K562 (cell line): ENCODE measurements at regions not wholly inside any gene's neighbourhood (a gene's known extent, or its start where the extent isn't known, plus 50 kb on each side); places are given as distances from the start of the nearest gene placed in this dataset.

Source experiments
- ATAC-seq: fragments of 200-7000 bp; cut with Tn5 transposase; 3 replicates; pipeline ENCODE4 v1.9.1; 2020; ENCODE audit warnings: moderate library complexity
- BruUV-seq: library from RNA; stranded (reverse); fragments of 400-500 nt; replicated peaks from 2 replicates; lab custom pipeline; 2021; lab: Mats Ljungman, UMichigan
- CTCF ChIA-PET: fragments of 300-600 bp; formaldehyde crosslinking; extraction: SDS; loops from one replicate; lab custom pipeline; 2021; ENCODE audit warnings: low intra/inter-chr PET ratio; lab: Yijun Ruan, JAX
- POLR2A ChIA-PET: fragments of 300-600, 350-650 bp; sonication (Branson Sonifier 250); formaldehyde crosslinking; extraction: SDS; loops from one replicate; lab custom pipeline; 2021; ENCODE audit warnings: antibody characterized with exemption, inconsistent platforms; lab: Yijun Ruan, JAX
- DNase-seq, 4 experiments: peaks; one replicate each; pipeline versions ENCODE4 v3.0.0 to v3.0.0-alpha.2; 2011 to 2018; ENCODE audit warnings: low spot score in 3 of 4, mixed read lengths in 3 of 4; ENCODE audit errors: extremely low read depth in 1 of 4
- FAIRE-seq: peaks from 2 replicates; lab custom pipeline; 2011; peaks lifted over from hg19 to GRCh38; lab: Jason Lieb, UNC
- H2AFZ ChIP-seq: 2 replicates; pipeline ENCODE4 v1.6.0; 2011; ENCODE audit warnings: low read depth, low read length, control low read depth, inconsistent platforms
- H3K27ac ChIP-seq: fragments of 200-600 bp; 3 replicates; pipeline ENCODE4 v1.8.0; 2011; ENCODE audit warnings: low read depth, mild to moderate bottlenecking, control low read depth, inconsistent platforms, low read length, moderate library complexity, mixed read lengths; ENCODE audit errors: extremely low read depth
- H3K27me3 ChIP-seq, 2 experiments: fragments of 300-600 bp in 1 of 2; 2 replicates in 1 of 2; 3 replicates in 1 of 2; pipeline versions ENCODE4 v1.6.0 to v1.8.0; 2011; ENCODE audit warnings: inconsistent platforms in 2 of 2, low read length in 2 of 2, mild to moderate bottlenecking in 1 of 2, mixed read lengths in 1 of 2, moderate library complexity in 1 of 2; ENCODE audit not compliant: control insufficient read depth in 2 of 2, insufficient read depth in 2 of 2
- H3K36me3 ChIP-seq: fragments of 300-600 bp; 3 replicates; pipeline ENCODE4 v1.8.0; 2011; ENCODE audit warnings: mild to moderate bottlenecking, low read length, inconsistent platforms; ENCODE audit not compliant: control insufficient read depth, insufficient read depth
- H3K4me1 ChIP-seq, 2 experiments: fragments of 200-600 bp in 1 of 2; replicated peaks in 1 of 2; 2 replicates in 1 of 2; 3 replicates in 1 of 2; pipeline versions ENCODE4 v1.5.1 to v1.8.0; 2011; ENCODE audit warnings: inconsistent platforms in 2 of 2, low read length in 2 of 2, mild to moderate bottlenecking in 1 of 2, mixed read lengths in 1 of 2, moderate library complexity in 1 of 2; ENCODE audit not compliant: control insufficient read depth in 2 of 2, insufficient read depth in 2 of 2
- H3K4me2 ChIP-seq: 2 replicates; pipeline ENCODE4 v1.6.1; 2011; ENCODE audit warnings: low read length, control low read depth, inconsistent platforms, mixed read lengths; ENCODE audit not compliant: insufficient read depth
- H3K4me3 ChIP-seq: fragments of 200-600 bp; sonication (generic), shearing (Covaris generic); 2 replicates; pipeline ENCODE4 v1.5.1; 2016; ENCODE audit warnings: control low read depth, inconsistent platforms
- H3K79me2 ChIP-seq: fragments of 200-600 bp; 3 replicates; pipeline ENCODE4 v1.8.0; 2011; ENCODE audit warnings: low read length, inconsistent platforms; ENCODE audit not compliant: control insufficient read depth, insufficient read depth
- H3K9ac ChIP-seq, 2 experiments: 2 replicates each; pipeline versions ENCODE4 v1.6.0 to v1.6.1; 2011; ENCODE audit warnings: low read depth in 2 of 2, low read length in 2 of 2, control low read depth in 1 of 2, inconsistent platforms in 1 of 2, mild to moderate bottlenecking in 1 of 2, mixed read lengths in 1 of 2; ENCODE audit not compliant: insufficient read depth in 1 of 2
- H3K9me1 ChIP-seq: one replicate; pipeline ENCODE4 v1.6.0; 2011; ENCODE audit warnings: inconsistent platforms, mild to moderate bottlenecking, low read length, moderate library complexity; ENCODE audit not compliant: control insufficient read depth, insufficient read depth
- H3K9me3 ChIP-seq: replicated peaks from 2 replicates; pipeline ENCODE4 v1.5.1; 2011; ENCODE audit warnings: low read depth, low read length, inconsistent platforms; ENCODE audit not compliant: control insufficient read depth, insufficient read depth
- H4K20me1 ChIP-seq: replicated peaks from 2 replicates; pipeline ENCODE4 v1.6.1; 2011; ENCODE audit warnings: low read length, inconsistent platforms, mixed read lengths; ENCODE audit not compliant: control insufficient read depth, insufficient read depth
- KLF16 ChIP-seq: IDR thresholded peaks from 2 replicates; pipeline ENCODE4 v1.6.1; 2016; ENCODE audit warnings: antibody characterized with exemption
- LEF1 ChIP-seq: fragments of 450-650 bp; IDR thresholded peaks from 2 replicates; pipeline ENCODE4 v1.6.1; 2016; ENCODE audit warnings: mild to moderate bottlenecking
- MYBL2 ChIP-seq, 2 experiments: fragments of 450-650 bp in 1 of 2; sonication (generic) in 1 of 2; formaldehyde crosslinking in 1 of 2; IDR thresholded peaks; 2 replicates each; pipeline versions ENCODE4 v1.6.1 to v1.8.1; 2017 to 2022; ENCODE audit warnings: borderline replicate concordance in 1 of 2, inconsistent platforms in 1 of 2, low read depth in 1 of 2, mild to moderate bottlenecking in 1 of 2, missing genetic modification reagents in 1 of 2, moderate library complexity in 1 of 2
- POLR2AphosphoS5 ChIP-seq: IDR thresholded peaks from 2 replicates; pipeline ENCODE4 v1.6.1; 2011; ENCODE audit warnings: mild to moderate bottlenecking, low read depth, low read length, moderate library complexity; ENCODE audit not compliant: control insufficient read depth, insufficient read depth
- ZFPM2 ChIP-seq: fragments of 250-450 bp; sonication (Bioruptor Pico); IDR thresholded peaks from 2 replicates; pipeline ENCODE4 v1.5.1; 2022; ENCODE audit warnings: mild to moderate bottlenecking
- ZNF398 ChIP-seq: fragments of 250-450 bp; sonication (Bioruptor Pico); IDR thresholded peaks from 2 replicates; pipeline ENCODE4 v1.8.0; 2021; ENCODE audit warnings: moderate library complexity, mild to moderate bottlenecking, inconsistent platforms
- whole genome bisulfite sequencing: fragments of 100-300 bp; shearing (Covaris generic); methylation state at CpG from one replicate; pipeline ENCODE4 v1.1.6; 2016; ENCODE audit warnings: low coverage, mixed read lengths; ENCODE audit not compliant: insufficient coverage; ENCODE audit errors: missing lambda C conversion rate; 5-methylcytosine and 5-hydroxymethylcytosine counted together
- in situ Hi-C: fragments of 300-500 bp; cut with MboI; formaldehyde crosslinking; loops from 4 replicates; pipeline ENCODE4 v1.15.0; 2018; ENCODE audit warnings: inconsistent platforms, mixed read lengths
- intact Hi-C: fragments of 100-400 bp; cut with micrococcal nuclease; formaldehyde crosslinking; loops from 2 replicates; pipeline ENCODE4 v1.14.2; 2022

- ChIA-PET POLR2A (no interaction called here), CTCF (no interaction called here)
- in situ Hi-C loops (no loop called here), intact Hi-C loops (no loop called here)
- FAIRE-seq (no peak), ATAC-seq (no peak), DNase-seq (no peak)
- no peak overlapping the region for H3K27ac ChIP-seq
- TF ChIP-seq POLR2AphosphoS5 (no peak), ZNF398 (CRISPR knock-in tag) (no peak), MYBL2 (IDR thresholded peaks at IDR 0.05; ENCODE audit: low read depth) (no peak), MYBL2 (CRISPR knock-in tag; IDR thresholded peaks at IDR 0.05; ENCODE audit: borderline replicate concordance) (no peak), KLF16 (no peak), LEF1 (no peak), ZFPM2 (no peak)
- H3K9ac ChIP-seq, result no peak overlapping the region
- no peaks in the 10 kb centered on the region; a peak in 1 of 5 replicates for H3K4me1 ChIP-seq
- H3K9me3 ChIP-seq, result no peaks in the 10 kb centered on the region
- H3K27me3 ChIP-seq, result peaks cover 3 to 53% of the 10 kb centered on the region in 2 experiments; a peak in 3 of 5 replicates
- H3K9me1 ChIP-seq, result no peaks in the 10 kb centered on the region
- H4K20me1 ChIP-seq, result no peaks in the 10 kb centered on the region
- no peaks in the 10 kb centered on the region for H3K36me3 ChIP-seq
- H3K4me2 ChIP-seq, result no peak overlapping the region
- no peak overlapping the region for H3K4me3 ChIP-seq
- no peak overlapping the region for H2AFZ ChIP-seq
- 0% methylated on average over 3 of the region's 5 CpGs for WGBS
- no peaks in the 10 kb centered on the region for H3K79me2 ChIP-seq
- BruUV-seq, result no TSS peak
These were observed 157.4 kb upstream of the PFKP start for GRCh38 chr10:2909921-2910320.
